ENCODE measurements at regions not wholly inside any gene's neighbourhood (a gene's known extent, or its start where the extent isn't known, plus 50 kb on each side); places are given as distances from the start of the nearest gene placed in this dataset.
A peak's percentile ranks its signal among the peaks of the same experiment; 100 is the strongest.
"Not testable (repeated sequence)": the region's sequence is repeated elsewhere in the genome, so short reads cannot be mapped to it uniquely, and the experiment has no call there.

- DNase-seq = no peak
These were observed 100.4 kb upstream of the CLINT1 start for GRCh38 chr5:157959370-157959769.

DNA sequence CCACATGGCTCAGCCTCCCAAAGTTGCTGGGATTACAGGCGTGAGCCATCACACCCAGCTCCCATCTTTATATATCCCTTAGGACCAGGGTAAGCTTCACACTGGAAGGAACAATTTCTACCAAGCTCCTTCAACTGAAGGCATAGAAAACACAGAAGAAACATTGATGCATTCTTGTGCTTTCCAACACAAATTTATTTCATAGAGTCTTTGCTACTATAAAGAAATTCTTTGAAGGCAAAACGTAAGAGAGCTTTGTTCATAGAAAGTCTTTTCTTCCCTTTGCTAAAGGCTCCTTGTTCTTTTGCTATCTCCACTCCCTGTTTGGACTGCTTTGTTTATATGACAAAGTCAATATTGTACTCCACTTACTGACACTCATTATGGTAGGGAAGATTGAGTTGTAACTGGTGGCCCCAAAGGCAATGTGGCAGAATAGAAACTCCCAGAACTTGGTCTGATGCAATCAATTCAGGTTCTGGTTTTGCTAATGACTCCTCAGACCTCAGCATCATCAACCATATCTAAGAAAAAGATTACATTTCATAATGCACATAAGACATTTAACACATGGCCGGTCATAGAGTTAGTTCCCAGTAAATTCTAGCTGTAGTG is 97.4 kb upstream of the CLINT1 start:
- no peak for DNase-seq

- no peak for DNase-seq
These were observed 96.7 kb upstream of the CLINT1 start for GRCh38 chr5:157955541-157956172.

DNA sequence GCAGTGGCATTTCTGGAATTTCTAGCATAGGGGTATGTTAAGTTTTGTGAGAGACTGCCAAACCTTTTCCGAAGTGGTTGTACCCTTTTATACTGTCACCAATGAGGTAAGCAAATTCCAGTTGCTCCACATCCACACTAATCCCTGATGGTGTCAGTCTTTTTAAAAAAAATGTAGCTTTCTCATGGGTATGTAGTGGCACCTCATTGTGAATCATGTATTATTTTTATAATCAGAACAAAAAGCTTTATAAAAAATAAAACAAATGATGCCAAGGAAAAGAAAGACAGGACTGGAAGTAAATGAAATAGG is 93.4 kb upstream of the CLINT1 start:
- no peak for DNase-seq

DNA sequence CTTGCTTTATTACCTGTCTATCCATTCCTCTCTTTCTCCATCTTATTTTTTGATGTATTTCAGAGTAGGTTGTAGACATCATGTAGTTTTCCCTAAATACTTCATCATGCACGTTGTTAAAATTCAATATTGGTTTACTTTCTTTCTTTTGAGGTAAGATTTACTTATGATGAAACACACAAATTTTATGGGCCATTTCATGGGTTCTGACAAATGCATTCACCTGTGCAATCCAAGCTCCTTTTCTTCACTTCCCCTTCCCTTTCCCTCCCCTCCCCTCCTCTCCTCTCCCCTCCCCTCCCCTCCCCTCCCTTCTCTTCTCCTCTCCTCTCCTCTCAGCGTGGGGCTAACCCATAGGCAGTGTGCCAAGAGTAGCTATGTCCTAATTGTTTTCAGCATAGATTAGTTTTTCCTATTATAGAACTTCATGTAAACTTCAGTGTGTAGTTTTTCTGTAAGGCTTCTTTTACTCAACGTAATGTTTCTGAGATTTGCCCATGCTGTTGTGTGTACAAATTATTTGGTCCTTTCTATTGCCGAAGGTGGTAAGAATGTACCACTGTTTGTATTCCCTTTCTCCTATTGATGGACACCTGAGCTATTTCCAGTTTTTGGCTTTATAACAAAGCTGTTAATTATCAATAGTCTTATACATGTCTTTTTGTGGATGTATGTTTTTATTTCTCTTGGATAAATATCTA is 92.9 kb upstream of the CLINT1 start:
- no peak for DNase-seq

DNA sequence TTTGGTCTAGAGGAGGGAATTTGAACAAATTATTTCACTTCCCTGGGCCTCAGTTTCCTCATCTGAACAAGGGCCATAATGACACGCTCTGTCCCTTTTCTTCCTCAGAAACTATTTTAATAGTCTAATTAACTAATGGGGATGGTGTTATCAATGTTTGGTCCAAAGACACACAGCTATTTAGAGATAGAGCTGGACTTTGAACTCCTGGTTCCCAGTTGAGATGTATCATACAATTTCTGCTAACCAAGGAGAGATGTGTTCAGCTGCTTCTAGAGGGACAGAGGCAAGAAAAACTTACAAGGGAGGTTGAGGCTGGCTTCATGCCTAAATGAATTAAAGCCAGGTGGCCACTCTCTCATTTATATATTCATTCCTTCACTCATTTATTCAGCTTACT is 90.6 kb upstream of the CLINT1 start:
- no peak for DNase-seq

DNA sequence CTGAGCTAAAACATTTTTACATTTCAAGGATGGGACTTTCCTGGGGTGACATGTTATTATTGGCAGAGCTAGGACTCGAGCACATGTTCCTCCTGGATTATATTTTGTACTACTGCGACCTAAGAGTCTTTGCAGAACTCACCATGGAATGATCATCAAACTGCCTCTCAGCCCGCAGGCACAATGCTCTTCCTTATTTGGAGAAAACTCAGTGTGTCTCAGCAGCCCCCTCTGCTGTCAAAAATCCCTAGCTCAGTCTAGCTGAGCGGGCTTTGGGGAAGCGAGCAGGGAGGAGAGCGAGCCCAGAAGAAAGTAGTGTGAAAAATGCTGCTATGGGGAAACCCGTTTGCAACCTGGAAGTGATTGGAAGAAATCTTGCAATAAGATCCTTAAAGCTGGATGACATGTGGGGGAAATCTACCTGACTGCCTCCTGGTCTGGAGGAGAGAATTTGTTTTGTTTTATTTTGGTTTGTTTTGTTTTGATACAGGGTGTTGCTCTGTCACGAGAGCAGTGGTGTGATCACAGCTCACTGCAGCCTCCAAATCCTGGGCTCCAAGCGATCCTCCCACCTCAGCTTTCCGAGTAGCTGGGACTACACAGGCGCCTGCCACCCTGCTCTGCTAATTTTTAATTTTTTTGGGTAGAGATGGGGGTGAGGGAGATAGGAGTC is 89.9 kb upstream of the CLINT1 start:
- DNase-seq = peak; percentile 85

GRCh38 chr5:157947156-157947555 is 88.2 kb upstream of the CLINT1 start:
- DNase-seq = no peak

- DNase-seq = not testable (repeated sequence)
These were observed 86.9 kb upstream of the CLINT1 start for GRCh38 chr5:157945822-157946221.

DNA sequence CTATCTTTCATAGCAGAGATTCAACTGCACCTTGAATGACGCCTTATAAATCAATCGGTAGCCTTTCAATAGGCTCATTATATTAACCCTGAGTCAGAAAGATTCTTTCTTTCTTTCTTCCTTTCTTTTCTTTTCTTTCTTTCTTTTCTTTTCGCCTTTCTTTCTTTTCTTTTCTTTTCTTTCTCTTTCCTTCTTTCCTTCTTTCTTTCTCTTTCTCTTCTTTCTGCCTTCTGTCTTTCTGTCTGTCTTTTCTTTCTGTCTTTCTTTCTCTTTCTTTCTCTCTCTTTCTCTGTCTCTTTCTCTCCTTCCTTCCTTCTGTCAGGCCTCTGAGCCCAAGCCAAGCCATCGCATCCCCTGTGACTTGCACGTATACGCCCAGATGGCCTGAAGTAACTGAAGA is 86.0 kb upstream of the CLINT1 start:
- no peak for DNase-seq

DNA sequence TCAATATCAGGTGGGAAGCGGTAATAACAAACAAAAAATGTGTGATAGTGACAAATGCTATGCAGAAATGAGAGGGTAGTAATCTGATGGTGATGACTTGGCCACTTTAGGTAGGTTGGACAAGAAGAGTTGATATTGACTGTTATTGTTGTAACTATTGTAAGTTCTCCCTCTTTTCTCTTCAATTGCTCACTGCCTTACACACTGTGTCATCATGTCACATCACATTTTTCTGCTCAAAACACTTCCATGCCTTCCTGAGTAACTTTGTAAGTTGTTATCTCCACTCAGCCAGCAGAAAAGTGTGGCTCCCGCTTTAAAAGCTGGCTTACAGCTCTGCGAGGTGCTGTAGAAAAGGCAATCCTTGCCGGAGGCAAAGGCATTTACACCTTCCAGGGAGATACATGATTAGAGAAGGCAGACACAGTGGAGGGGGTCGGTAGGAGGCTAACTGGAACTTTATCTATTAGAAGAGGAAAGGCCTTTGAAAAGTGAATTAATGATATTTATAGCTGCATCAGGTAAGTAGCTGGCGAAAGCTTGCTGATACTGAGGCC is 85.2 kb upstream of the CLINT1 start:
- DNase-seq = no peak

- DNase-seq = no peak
These were observed 83.7 kb upstream of the CLINT1 start for GRCh38 chr5:157942595-157942994.

- no peak for DNase-seq
These were observed 82.7 kb upstream of the CLINT1 start for GRCh38 chr5:157941616-157942015.

DNA sequence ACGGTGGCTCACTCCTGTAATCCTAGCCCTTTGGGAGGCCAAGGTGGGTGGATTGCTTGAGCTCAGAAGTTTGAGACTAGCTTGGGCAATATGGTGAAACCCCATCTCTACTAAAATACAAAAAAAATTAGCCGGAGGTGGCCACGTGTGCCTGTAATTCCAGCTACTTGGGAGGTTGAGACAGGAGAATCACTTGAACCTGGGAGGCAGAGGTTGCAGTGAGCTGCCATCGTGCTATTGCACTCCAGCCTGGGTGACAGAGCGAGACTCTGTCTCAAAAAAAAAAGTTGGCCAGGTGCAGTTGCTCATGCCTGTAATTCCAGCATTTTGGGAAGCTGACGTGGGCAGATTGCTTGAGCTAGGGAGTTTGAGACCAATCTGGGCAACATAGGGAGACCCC is 79.2 kb upstream of the CLINT1 start:
- DNase-seq = not testable (repeated sequence)

DNA sequence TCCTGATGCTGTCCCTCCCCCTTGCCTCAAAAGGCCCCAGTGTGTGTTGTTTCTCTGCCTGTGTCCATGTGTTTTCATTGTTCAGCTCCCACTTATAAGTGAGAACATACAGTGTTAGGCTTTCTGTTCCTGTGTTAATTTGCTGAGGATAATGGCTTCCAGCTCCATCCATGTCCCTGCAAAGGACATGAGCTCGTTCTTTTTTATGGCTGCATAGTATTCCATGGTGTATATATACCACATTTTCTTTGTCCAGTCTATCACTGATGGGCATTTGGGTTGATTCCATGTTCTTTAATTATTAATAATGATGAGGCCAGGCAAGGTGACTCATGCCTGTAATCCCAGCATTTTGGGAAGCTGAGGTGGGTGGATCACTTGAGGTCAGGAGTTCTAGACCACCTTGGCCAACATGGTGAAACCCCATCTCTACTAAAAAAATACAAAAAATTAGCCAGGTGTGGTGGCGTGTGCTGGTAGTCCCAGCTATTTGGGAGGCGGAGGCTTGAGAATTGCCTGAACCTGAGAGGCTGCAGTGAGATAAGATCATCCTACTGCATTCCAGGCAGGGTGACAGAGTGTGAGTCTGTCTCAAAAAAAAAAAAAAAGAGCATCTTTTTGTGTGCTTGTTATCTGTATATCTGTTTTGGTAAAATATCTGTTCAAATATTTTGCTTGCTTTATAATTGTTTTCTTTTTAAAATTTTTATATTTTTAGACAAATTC is 78.0 kb upstream of the CLINT1 start:
- DNase-seq = not testable (repeated sequence)

GRCh38 chr5:157934600-157934999 is 75.7 kb upstream of the CLINT1 start:
- DNase-seq = no peak

DNA sequence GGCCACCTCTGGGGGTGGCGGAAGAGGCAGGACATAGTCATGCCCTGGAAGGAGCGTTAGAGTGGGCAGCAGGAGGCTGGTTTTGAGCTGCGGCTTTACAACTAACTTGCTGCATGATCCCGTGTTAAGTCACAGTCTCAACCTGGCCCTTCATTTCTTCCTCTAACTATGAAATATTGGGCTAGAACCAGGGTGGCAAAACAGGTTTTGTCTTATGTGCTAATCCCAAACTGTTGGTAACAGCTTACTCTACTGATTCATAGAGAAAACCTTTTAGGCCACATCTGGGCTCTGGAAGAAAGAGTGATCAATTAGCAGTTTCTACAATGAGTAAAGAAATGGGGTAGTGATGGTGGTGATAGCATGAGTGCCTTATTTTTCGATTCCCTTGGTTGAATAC is 74.1 kb upstream of the CLINT1 start:
- DNase-seq = no peak

GRCh38 chr5:157930710-157931109 is 71.8 kb upstream of the CLINT1 start:
- DNase-seq = no peak

DNA sequence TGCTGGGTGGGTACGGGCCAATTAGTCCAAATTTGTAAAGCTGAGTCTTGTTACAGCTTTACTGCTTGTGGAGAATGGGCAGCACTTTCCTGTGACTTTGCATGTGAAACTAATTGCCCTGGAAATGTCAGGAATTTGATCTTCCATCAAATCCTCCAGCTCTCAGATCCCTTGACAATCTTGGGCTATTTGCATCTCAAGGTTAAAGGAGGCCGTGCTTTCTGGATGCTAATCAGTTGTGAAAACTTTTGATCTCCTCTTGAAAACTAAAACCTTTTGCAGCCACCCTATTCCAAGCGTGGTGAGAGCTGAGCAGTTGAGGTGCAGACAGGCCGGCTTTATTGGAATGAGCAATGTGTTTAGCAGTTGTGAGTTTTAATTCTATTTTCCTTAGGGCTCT is 68.0 kb upstream of the CLINT1 start:
- DNase-seq = no peak

DNA sequence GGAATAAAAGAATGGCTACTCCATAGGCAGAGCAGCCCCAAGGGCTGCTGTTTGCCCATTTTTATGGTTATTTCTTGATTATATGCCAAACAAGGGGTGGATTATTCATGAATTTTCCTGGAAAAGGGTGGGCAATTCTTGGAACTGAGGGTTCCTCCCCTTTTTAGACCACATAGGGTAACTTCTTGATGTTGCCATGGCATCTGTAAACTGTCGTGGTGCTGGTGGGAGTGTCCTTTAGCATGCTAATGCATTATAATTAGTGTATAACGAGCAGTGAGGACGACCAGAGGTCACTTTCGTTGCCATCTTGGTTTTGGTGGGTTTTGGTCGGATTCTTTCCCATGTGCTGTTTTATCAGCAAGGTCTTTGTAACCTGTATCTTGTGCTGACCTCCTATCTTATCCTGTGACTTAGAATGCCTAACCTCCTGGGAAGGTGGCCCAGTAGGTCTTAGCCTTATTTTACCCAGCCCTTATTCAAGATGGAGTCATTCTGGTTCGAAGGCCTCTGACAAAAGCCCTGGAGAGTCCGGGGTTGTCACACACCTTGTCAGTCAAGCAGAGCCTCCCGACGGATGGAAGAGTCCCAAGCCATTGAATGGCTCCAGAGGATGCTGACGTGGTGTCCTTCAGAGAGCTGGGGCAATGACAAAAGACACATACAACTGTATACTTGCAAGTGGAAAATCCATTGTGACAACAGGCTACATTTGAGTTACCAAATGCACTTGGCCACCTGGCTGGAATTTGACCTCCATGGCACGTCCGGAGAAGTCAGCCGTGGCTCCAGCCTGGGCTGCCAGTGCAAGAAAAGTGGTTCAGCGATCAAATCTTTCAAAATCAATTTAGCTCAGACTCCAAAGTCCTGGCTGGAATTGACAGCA is 67.1 kb upstream of the CLINT1 start:
- no peak for DNase-seq

GRCh38 chr5:157924931-157925729 is 66.2 kb upstream of the CLINT1 start:
- DNase-seq = no peak

Data from amniotic stem cell (primary cell).